RWPE2 (cell line): ENCODE measurements at regions not wholly inside any gene's neighbourhood (a gene's known extent, or its start where the extent isn't known, plus 50 kb on each side); places are given as distances from the start of the nearest gene placed in this dataset.

Experiments used
- ATAC-seq: fragments of 200-7000 bp; cut with Tn5 transposase; 3 replicates; pipeline ENCODE4 v1.9.1; 2021; ENCODE audit warnings: low read depth
- DNase-seq: peaks from one replicate; pipeline ENCODE4 v3.0.0-alpha.2; 2020; ENCODE audit warnings: low spot score
- H3K27ac ChIP-seq: fragments of 450-650 bp; 2 replicates; pipeline ENCODE4 v1.5.1; 2017; ENCODE audit warnings: mild to moderate bottlenecking; ENCODE audit not compliant: poor library complexity, severe bottlenecking
- H3K27me3 ChIP-seq: fragments of 250-450 bp; sonication (Bioruptor Pico); 2 replicates; pipeline ENCODE4 v1.5.1; 2021; ENCODE audit warnings: mild to moderate bottlenecking, moderate library complexity; ENCODE audit not compliant: insufficient read depth, poor library complexity, severe bottlenecking
- H3K36me3 ChIP-seq: fragments of 250-450 bp; sonication (Bioruptor Pico); 2 replicates; pipeline ENCODE4 v1.5.1; 2020; ENCODE audit warnings: low read depth, mild to moderate bottlenecking, moderate library complexity
- H3K4me1 ChIP-seq: fragments of 250-450 bp; sonication (Bioruptor Pico); 2 replicates; pipeline ENCODE4 v1.5.1; 2021; ENCODE audit warnings: mild to moderate bottlenecking, moderate library complexity; ENCODE audit not compliant: insufficient read depth, poor library complexity, severe bottlenecking
- H3K4me3 ChIP-seq: fragments of 250-450 bp; sonication (Bioruptor Pico); 2 replicates; pipeline ENCODE4 v1.5.1; 2021; ENCODE audit warnings: mild to moderate bottlenecking, moderate library complexity; ENCODE audit not compliant: severe bottlenecking
- H3K9me3 ChIP-seq: fragments of 250-450 bp; sonication (Bioruptor Pico); 2 replicates; pipeline ENCODE4 v1.5.1; 2021; ENCODE audit warnings: mild to moderate bottlenecking, moderate library complexity; ENCODE audit not compliant: severe bottlenecking
- CTCF ChIP-seq: fragments of 450-650 bp; IDR thresholded peaks from one replicate; pipeline ENCODE4 v1.5.1; 2017; ENCODE audit warnings: mild to moderate bottlenecking, moderate library complexity; ENCODE audit not compliant: poor library complexity, severe bottlenecking

- Histone ChIP-seq H3K4me3 (no peak overlapping the region), H3K27ac (no peak overlapping the region), H3K9me3 (no peaks in the 10 kb centered on the region), H3K4me1 (no peaks in the 10 kb centered on the region), H3K27me3 (no peaks in the 10 kb centered on the region), H3K36me3 (no peaks in the 10 kb centered on the region)
- ATAC-seq (no peak), DNase-seq (no peak)
- no peak for TF ChIP-seq CTCF
Measured at GRCh38 chr5:12655675-12656074, 751.4 kb upstream of the CTNND2 start.

GRCh38 chr5:12652201-12652600, 748.0 kb upstream of the CTNND2 start:
- no peaks in the 10 kb centered on the region for H3K4me1 ChIP-seq
- no peak for ATAC-seq
- no peaks in the 10 kb centered on the region for H3K9me3 ChIP-seq
- no peak overlapping the region for H3K27ac ChIP-seq
- TF ChIP-seq CTCF = no peak
- DNase-seq = no peak
- H3K4me3 ChIP-seq = no peak overlapping the region
- H3K27me3 ChIP-seq = no peaks in the 10 kb centered on the region
- no peaks in the 10 kb centered on the region for H3K36me3 ChIP-seq

DNA sequence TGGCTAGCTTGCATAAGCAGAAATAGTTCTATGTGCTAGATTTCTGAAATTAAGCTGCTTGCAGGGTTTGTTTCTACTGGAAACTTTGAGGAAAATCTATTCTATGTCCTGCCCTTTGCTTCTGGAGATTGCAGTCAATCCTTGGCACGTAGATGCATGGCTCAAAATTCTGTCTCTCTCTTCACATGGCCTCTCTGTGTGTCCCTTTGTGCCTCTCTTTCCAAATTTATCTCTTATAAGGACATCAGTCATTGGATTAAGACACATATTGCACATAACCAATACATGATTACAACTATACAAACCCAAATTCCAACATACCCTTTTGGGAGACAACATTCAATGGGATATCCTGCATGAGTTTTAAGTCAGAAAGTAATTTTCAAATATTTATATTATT, 744.3 kb upstream of the CTNND2 start:
- ATAC-seq = no peak

GRCh38 chr5:12647613-12648012, 743.4 kb upstream of the CTNND2 start:
- Histone ChIP-seq H3K4me3 (no peak overlapping the region), H3K9me3 (no peaks in the 10 kb centered on the region), H3K4me1 (no peaks in the 10 kb centered on the region), H3K27me3 (no peaks in the 10 kb centered on the region), H3K36me3 (no peaks in the 10 kb centered on the region), H3K27ac (no peak overlapping the region)
- ATAC-seq = no peak
- no peak for DNase-seq
- TF ChIP-seq CTCF = no peak

More for the DNA sequence above, 744.3 kb upstream of the CTNND2 start:
- H3K27me3 ChIP-seq = no peaks in the 10 kb centered on the region
- H3K36me3 ChIP-seq = no peaks in the 10 kb centered on the region
- no peak for TF ChIP-seq CTCF
- H3K4me3 ChIP-seq = no peak overlapping the region
- H3K27ac ChIP-seq = no peak overlapping the region
- DNase-seq = no peak
- no peaks in the 10 kb centered on the region for H3K4me1 ChIP-seq
- no peaks in the 10 kb centered on the region for H3K9me3 ChIP-seq

DNA sequence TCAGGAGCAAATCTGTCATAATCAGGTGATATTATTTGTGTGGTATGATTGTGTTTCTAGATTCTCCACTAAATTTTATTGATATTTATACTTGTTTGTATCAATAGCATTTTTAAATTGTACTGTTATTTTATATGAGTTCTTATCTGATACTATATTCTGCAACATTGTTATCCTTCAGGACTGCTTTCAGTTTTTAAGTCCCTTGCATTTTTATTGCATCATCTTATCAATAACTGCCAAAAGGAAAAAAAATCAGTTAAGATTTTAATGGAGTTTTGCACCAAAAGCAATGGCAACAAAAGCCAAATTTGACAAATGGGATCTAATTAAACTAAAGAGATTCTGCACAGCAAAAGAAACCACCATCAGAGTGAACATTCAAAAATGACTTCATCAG, 741.3 kb upstream of the CTNND2 start:
- Histone ChIP-seq H3K36me3 (no peaks in the 10 kb centered on the region), H3K27ac (no peak overlapping the region), H3K4me3 (no peak overlapping the region), H3K9me3 (no peaks in the 10 kb centered on the region), H3K4me1 (no peaks in the 10 kb centered on the region), H3K27me3 (peaks cover 4% of the 10 kb centered on the region)
- no peak for DNase-seq
- no peak for ATAC-seq
- TF ChIP-seq CTCF = no peak
